Activated CD8-positive, alpha-beta memory T cell treated with anti-CD3 and anti-CD28 coated beads for 36 hours (primary cell): ENCODE measurements at regions not wholly inside any gene's neighbourhood (a gene's known extent, or its start where the extent isn't known, plus 50 kb on each side); places are given as distances from the start of the nearest gene placed in this dataset.

ENCODE experiments used
- CTCF ChIA-PET: fragments of 350-600 bp; sonication (Branson Sonifier 250); formaldehyde crosslinking; loops from one replicate; lab custom pipeline; 2021; ENCODE audit warnings: antibody characterized with exemption; lab: Charles Lee
- POLR2A ChIA-PET: fragments of 350-600 bp; sonication (Branson Sonifier 250); formaldehyde crosslinking; loops from one replicate; lab custom pipeline; 2021; ENCODE audit warnings: antibody characterized with exemption; lab: Charles Lee

DNA sequence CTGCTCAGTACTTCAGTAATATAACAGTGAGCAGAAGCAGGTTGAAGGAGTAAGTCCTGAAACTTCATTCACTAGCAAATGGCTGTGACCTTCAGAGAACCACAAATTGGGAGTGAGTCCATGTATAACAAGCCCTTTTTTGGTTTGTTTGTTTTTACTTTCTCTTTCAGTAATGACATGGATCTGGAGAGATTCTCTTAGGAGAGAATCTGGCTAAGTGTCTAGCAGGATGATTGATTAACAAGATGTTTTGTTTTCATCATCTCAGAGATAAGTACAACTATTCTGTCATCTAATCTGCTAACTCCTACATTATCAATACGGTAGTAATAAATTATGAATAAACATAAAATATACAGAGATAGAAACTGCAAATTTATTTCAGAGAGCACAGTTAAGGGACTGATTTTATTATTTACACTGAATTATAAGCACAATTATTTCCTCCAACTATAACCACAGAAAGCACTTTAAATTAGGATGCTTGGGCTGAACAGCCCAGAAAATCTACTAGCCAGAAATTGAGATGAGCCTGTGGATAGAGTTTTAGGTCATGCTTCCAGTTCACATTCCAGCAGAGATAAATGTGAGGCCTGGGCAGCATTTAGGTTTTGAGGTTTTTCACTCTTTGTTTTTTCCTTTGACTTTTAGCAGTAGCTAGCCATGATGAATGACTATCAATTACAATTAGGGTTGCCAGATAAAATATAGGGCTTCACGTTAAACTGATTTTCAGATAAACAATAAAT, 429.3 kb upstream of the FAT3 start:
- POLR2A ChIA-PET: no interaction called here
- CTCF ChIA-PET: no interaction called here

DNA sequence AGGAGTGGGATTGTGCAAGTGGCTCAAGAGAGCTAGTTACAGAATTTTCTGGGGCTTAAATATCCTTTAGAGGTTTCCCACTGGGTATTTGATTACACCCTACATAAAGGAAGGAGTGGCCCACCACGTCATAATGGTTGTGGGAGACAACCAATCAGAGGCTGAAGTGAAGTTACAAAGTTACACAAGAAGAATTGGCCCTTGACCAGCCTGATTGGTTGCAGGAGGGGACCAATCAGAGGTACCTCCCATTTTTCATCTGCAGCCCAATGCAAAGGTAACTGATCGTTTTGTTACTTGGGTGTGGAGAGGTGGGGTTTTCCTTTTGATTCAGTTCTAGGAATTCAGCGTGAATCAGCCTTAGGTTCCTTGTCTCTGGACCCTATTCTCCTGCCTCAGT, 430.5 kb upstream of the FAT3 start:
- CTCF ChIA-PET: no interaction called here
- POLR2A ChIA-PET: no interaction called here

GRCh38 chr11:91792779-91793262, 431.8 kb upstream of the FAT3 start:
- CTCF ChIA-PET: no interaction called here
- POLR2A ChIA-PET: no interaction called here

- ChIA-PET POLR2A (no interaction called here), CTCF (no interaction called here)
These were observed 433.5 kb upstream of the FAT3 start for GRCh38 chr11:91791171-91791468.

DNA sequence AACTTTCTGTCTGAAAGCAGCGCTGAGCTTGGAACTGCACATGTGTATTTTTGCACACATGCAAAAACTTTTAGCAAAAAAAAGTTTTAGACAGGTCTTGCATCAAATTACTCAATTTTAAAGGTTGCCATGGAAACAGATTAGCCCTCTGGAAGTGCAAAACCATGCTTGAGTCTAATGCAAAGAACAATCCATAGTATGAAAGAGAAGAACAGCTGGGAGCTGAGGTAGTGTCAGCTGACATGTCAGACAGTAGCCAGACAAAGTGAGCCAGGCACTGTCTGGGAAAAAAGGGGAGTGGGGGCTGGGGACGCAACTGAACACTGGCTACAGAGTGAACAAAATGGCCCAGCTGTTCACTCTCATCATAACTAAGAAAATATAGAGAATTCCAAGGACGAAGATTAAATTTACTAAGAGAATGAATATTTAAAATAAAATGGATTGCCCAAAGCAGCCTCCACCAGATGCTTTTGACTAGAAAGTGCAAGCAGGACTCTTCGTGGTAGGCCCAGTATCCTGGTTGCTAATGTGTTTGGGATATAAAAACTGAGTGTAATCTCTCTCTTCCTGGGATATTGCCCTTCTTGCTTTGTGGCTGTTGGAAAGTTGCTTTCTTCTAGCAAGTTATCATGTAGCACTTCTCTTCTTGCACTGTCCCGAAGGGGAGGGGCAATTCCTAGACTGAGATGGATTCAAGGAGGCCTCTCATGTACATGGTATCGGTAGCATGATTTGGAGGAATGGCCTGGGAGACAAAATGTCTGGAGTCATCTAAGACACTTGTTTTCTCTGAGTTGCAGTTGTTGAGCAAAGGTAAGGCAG, 434.1 kb upstream of the FAT3 start:
- CTCF ChIA-PET: no interaction called here
- POLR2A ChIA-PET: no interaction called here

DNA sequence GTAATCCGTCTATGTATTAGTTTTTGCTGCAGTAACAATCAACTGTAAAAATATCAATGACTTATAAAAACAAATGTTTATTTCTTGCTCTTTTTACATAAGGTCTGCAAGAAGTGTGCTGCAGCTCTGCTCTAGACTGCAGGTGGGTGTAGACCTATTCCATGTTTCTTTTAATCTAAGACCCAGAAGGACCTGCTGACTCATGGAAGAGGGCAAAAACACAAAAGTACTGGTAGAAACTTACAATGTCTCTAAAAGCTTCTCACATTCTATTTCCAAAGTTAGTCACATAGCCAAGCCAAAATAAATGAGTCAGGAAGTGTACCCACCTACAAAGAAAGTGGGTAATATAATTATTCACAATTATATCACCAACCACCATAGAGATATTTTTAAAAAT, 435.9 kb upstream of the FAT3 start:
- ChIA-PET POLR2A (no interaction called here), CTCF (no interaction called here)

DNA sequence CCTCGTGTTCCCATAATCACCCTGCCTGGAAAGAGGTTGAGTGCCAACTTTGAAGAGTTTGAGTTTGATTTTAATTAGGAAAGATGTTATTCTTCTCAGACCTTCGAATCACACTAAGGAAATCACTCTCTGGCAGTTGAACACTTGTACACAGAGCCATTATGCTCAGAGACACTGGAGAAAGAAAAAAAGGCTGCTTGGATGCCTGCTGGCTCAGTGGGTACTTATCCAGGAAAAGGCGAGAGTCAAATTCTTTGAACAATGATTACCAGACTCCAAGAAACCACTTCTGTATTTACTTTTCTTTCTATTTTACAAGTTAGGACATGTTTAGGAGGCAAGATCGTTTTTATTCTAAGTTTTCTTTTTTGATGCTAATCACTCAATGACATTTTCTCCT, 438.5 kb upstream of the FAT3 start:
- POLR2A ChIA-PET: no interaction called here

GRCh38 chr11:91783173-91783572, 441.4 kb upstream of the FAT3 start:
- POLR2A ChIA-PET: no interaction called here
- CTCF ChIA-PET: no interaction called here

More for the DNA sequence above, 438.5 kb upstream of the FAT3 start:
- CTCF ChIA-PET: no interaction called here

DNA sequence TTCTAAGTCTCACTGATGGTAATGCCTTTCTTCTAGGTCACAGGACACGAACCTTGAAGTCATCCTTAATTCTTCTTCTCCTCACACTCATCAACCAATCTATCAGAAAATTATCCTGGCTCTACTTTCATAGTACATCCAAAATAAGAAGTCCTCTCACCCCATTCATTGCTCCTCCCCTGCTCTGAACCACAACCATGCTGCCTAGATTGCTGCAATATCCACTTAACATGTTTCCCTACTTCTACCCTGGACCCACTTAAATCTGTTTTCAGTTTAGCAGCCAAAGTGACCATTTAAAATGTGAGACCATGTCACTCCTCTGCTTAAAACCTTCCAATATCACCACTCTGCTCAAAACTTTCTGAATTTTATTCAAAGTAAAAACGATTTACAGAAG, 445.9 kb upstream of the FAT3 start:
- CTCF ChIA-PET: no interaction called here
- POLR2A ChIA-PET: no interaction called here

- ChIA-PET POLR2A (no interaction called here), CTCF (no interaction called here)
These were observed 448.0 kb upstream of the FAT3 start for GRCh38 chr11:91776655-91777054.

GRCh38 chr11:91773090-91773489, 451.5 kb upstream of the FAT3 start:
- ChIA-PET POLR2A (no interaction called here), CTCF (no interaction called here)

DNA sequence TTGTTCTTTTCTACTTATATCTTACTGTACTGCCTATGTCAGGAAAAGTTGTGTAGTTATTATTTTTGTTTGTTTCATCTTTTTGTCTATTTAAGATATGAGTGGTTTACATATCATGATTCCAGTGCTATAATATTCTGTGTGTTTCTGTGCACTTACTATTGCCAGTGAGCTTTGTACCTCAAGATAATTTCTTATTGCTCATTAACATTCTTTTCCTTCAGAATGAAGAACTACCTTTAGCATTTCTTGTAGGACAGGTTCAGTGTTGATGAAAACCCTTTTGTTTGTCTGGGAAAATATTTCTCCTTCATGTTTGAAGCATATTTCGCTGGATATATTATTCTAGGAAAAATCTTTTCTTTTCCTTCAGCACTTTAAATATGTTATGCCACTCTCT, 452.7 kb upstream of the FAT3 start:
- POLR2A ChIA-PET: no interaction called here
- CTCF ChIA-PET: no interaction called here

DNA sequence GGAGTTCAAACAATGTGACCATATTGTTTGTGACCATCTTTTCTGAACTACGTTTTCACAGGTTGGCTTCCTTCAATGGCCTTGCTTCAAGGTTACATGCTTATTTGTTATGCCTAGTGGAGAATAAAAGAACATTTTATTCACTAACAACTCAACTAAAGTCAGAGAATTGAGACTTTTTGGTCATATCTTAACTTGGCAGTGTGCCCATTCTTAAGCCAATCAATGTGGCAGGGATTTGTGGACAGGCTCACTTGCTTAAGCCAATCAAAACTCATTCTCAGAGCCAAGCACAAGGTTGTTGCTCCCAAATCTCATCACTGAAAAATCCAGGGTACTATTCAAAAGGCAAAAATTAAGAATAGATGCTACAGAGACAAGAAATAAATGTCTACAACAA, 455.8 kb upstream of the FAT3 start:
- POLR2A ChIA-PET: no interaction called here
- CTCF ChIA-PET: no interaction called here

GRCh38 chr11:91763331-91763730, 461.3 kb upstream of the FAT3 start:
- POLR2A ChIA-PET: no interaction called here
- CTCF ChIA-PET: no interaction called here

DNA sequence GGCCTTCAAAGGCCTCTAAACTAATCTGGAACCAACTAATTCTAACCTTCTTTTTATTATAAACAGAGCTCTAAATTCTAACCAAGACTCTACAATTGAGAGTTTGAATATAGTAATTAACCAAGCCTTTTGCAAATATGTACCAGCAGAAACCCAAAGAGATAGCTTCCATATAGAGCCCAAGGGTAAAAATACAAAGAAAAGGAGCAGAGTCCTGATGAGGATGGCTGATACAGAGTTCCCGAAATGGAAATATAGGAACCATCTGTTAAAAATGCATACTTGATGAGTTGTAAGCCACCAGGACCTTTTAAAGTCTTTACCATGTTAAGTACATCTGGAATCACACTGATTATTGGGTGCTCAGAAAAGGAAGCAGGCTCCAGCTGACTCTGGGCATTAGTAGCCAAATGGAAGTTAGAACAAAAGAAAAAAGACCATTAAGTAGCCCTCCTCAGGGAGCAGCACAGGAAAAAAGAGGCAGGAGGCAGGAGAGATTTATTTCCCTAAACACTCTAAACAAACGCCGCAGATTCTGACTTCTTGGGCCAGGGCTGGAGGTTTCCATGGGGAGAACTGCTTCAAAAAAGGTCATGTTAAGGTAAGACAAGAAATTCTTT, 463.1 kb upstream of the FAT3 start:
- POLR2A ChIA-PET: no interaction called here
- CTCF ChIA-PET: no interaction called here

DNA sequence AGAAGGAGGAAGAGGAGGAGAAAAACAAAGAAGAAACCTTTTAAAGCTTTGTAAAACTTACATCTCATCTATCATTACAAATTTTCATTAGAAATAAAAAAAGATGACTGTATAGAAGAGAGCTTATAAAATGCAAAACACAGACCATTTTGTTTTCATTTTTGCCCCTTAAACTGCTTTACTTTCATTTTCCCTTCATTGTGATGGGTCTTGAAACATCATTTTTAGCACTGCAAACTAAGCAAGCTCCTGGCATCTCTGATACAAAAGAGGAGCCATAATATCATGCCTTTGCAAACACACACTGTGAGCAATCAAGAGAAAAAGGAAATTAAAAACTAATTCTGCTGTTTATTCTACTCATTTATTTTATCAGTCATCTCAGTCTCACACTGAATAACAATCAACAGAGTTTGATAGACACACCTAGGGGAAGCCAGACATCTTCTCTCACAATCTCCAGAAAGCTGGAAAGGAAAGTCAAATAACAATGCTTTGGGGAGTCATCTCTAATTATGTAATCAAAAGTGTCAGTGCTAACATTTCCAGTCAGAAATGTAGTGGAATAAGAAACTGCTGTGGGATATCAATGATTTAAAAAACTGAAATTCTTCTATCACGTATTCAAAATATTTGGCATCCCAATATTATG, 467.7 kb upstream of the FAT3 start:
- CTCF ChIA-PET: no interaction called here
- POLR2A ChIA-PET: no interaction called here

DNA sequence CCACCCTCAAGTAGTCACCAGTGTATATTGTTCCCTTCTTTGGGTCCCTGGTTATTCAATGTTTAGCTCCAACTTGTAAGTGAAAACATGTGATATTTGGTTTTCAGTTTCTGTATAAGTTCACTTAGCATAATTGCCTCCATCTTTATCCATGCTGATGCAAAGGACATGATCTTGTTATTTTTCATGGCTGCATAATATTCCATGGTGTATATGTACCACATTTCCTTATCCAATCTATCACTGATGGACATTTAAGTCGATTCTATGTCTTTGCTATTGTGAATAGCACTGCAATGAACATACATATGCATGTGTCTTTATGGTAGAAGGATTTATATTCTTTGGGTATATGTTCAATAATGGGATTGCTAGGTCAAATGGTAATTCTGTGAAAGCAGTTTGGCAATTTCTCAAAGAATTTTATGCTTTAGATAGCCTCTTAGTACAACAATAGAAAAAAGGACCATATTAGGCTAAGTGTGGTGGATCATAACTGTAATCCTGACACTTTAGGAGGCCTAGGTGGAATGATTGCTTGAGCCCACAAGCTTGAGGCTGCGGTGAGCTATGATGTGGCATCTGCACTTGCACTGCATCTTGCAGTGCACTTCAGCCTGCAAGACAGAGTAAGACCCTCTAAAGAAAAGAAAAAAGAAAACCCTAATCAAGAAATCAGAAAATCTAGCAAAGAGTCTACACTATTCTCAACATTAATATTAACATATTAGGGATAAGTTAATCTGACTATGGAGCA, 468.5 kb upstream of the FAT3 start:
- ChIA-PET CTCF (no interaction called here), POLR2A (no interaction called here)

GRCh38 chr11:91755526-91755925, 469.1 kb upstream of the FAT3 start:
- ChIA-PET CTCF (no interaction called here), POLR2A (no interaction called here)

GRCh38 chr11:91749251-91749650, 475.4 kb upstream of the FAT3 start:
- ChIA-PET CTCF (no interaction called here), POLR2A (no interaction called here)

- CTCF ChIA-PET: no interaction called here
These were observed 482.5 kb upstream of the FAT3 start for GRCh38 chr11:91742155-91742554.

More at GRCh38 chr11:91742155-91742554, 482.5 kb upstream of the FAT3 start:
- POLR2A ChIA-PET: no interaction called here
